GM10266 (cell line): ENCODE measurements at regions not wholly inside any gene's neighbourhood (a gene's known extent, or its start where the extent isn't known, plus 50 kb on each side); places are given as distances from the start of the nearest gene placed in this dataset.

Source experiments
- DNase-seq: peaks from one replicate; pipeline ENCODE4 v3.0.0; 2012; ENCODE audit errors: extremely low spot score
- CTCF ChIP-seq: IDR thresholded peaks from 2 replicates; pipeline ENCODE4 v1.5.1; 2012; ENCODE audit warnings: mild to moderate bottlenecking, low read depth; ENCODE audit not compliant: control insufficient read depth, insufficient read depth; ENCODE audit errors: missing control alignments

GRCh38 chr1:68745011-68745410 lies 248.1 kb upstream of the DEPDC1 start:
- no peak for DNase-seq

GRCh38 chr1:68745451-68745850 lies 248.6 kb upstream of the DEPDC1 start:
- no peak for DNase-seq
- TF ChIP-seq CTCF: no peak

More at GRCh38 chr1:68745011-68745410, 248.1 kb upstream of the DEPDC1 start:
- TF ChIP-seq CTCF: no peak

- TF ChIP-seq CTCF: no peak
- DNase-seq: no peak
These were observed 249.5 kb upstream of the DEPDC1 start for GRCh38 chr1:68746378-68746777.

GRCh38 chr1:68751723-68752122 lies 254.8 kb upstream of the DEPDC1 start:
- no peak for DNase-seq
- no peak for TF ChIP-seq CTCF

- no peak for DNase-seq
- no peak for TF ChIP-seq CTCF
These were observed 261.9 kb upstream of the DEPDC1 start for GRCh38 chr1:68758666-68759209.

- DNase-seq: no peak
- TF ChIP-seq CTCF: no peak
These were observed 271.1 kb upstream of the DEPDC1 start for GRCh38 chr1:68767941-68768340.

- no peak for TF ChIP-seq CTCF
These were observed 273.9 kb upstream of the DEPDC1 start for GRCh38 chr1:68770817-68771216.

More at GRCh38 chr1:68770817-68771216, 273.9 kb upstream of the DEPDC1 start:
- no peak for DNase-seq
